ENCODE measurements at regions not wholly inside any gene's neighbourhood (a gene's known extent, or its start where the extent isn't known, plus 50 kb on each side); places are given as distances from the start of the nearest gene placed in this dataset.

DNA sequence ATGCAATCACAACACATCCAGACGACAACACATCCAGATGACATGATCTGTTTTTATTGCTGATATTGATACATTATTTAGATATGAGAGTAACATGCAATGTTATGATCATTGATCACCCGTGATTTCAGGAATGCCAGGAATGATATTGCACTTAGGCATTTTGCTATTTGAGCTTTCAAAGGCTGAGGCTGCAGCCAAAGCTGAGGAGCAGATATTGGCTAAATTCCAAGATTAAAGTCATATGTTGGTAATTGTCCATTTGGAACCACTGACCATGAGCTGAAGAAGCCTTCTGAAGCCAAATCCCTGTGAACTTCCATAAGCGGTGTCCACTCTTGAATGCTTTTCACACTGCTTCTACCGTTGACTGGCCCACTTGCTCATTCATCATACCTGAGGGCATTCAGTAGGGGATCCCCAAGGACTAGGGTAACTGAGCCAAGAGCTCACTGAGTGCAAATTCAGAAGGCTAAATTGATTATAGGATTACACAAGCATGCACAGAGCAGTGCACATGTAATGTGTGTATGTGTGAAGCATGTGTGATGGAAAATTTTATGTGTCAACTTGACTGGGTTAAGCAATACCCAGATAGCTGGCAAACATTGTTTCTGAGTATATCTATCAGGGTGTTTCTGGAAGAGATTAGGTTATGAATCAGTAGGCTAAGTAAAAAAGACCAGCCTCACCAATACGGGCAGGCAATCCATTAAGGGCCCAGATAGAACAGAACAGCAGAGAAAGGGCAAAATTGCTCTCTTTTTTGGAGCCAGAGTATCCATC is 92.1 kb upstream of the PLAAT1 start:
- Histone ChIP-seq H3K9me3 (replicated peaks; ENCODE audit: control insufficient read depth, insufficient read depth, low read length) (no peaks in the 10 kb centered on the region), H3K9ac (replicated peaks; ENCODE audit: extremely low read depth, insufficient read depth, low read length) (no peak overlapping the region), H2AFZ (ENCODE audit: low read depth, low read length) (no peak overlapping the region), H4K20me1 (replicated peaks; ENCODE audit: control insufficient read depth, extremely low read depth, insufficient read depth, low read length) (no peaks in the 10 kb centered on the region), H3K79me2 (ENCODE audit: control insufficient read depth, insufficient read depth, low read length) (no peaks in the 10 kb centered on the region), H3K4me1 (ENCODE audit: control insufficient read depth, extremely low read depth, insufficient read depth, low read length) (no peaks in the 10 kb centered on the region), H3K4me3 (replicated peaks in 1 of 3; ENCODE audit: insufficient read depth in 1 of 3, low read depth in 1 of 3, low read length in 3 of 3) (no peak overlapping the region), H3K27ac (ENCODE audit: insufficient read depth, low read depth, low read length) (no peak overlapping the region), H3K9me1 (replicated peaks; ENCODE audit: control insufficient read depth, extremely low read depth, insufficient read depth, low read length) (no peaks in the 10 kb centered on the region), H3K27me3 (ENCODE audit: control insufficient read depth in 2 of 2, insufficient read depth in 2 of 2, low read length in 2 of 2) (no peaks in the 10 kb centered on the region), H3K36me3 (ENCODE audit: control insufficient read depth in 2 of 2, extremely low read depth in 1 of 2, insufficient read depth in 2 of 2, low read length in 2 of 2) (no peaks in the 10 kb centered on the region), H3K4me2 (ENCODE audit: insufficient read depth, low read length) (no peak overlapping the region)
- DNase-seq (ENCODE audit: low read depth, low spot score) (no peak), FAIRE-seq (no peak)
- dilution Hi-C loops (cut with MboI; ENCODE audit: extremely low pct_ligation_motif_present, low sequenced_read_pairs) (no loop called here), intact Hi-C loops (cut with micrococcal nuclease) (no loop called here)
- ChIA-PET POLR2A (no interaction called here), CTCF (no interaction called here)
- no peak for TF ChIP-seq JUN (IDR thresholded peaks at IDR 0.05; ENCODE audit: borderline replicate concordance, insufficient read depth, insufficient read length, low read depth)
- TF ChIP-seq, protein P1, sequence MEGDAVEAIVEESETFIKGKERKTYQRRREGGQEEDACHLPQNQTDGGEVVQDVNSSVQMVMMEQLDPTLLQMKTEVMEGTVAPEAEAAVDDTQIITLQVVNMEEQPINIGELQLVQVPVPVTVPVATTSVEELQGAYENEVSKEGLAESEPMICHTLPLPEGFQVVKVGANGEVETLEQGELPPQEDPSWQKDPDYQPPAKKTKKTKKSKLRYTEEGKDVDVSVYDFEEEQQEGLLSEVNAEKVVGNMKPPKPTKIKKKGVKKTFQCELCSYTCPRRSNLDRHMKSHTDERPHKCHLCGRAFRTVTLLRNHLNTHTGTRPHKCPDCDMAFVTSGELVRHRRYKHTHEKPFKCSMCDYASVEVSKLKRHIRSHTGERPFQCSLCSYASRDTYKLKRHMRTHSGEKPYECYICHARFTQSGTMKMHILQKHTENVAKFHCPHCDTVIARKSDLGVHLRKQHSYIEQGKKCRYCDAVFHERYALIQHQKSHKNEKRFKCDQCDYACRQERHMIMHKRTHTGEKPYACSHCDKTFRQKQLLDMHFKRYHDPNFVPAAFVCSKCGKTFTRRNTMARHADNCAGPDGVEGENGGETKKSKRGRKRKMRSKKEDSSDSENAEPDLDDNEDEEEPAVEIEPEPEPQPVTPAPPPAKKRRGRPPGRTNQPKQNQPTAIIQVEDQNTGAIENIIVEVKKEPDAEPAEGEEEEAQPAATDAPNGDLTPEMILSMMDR (IDR thresholded peaks at IDR 0.05; ENCODE audit: extremely low read depth in 1 of 2, insufficient read depth in 1 of 2, low read depth in 1 of 2, low read length in 2 of 2), result no peak
- BruUV-seq (replicated peaks), result no TSS peak

DNA sequence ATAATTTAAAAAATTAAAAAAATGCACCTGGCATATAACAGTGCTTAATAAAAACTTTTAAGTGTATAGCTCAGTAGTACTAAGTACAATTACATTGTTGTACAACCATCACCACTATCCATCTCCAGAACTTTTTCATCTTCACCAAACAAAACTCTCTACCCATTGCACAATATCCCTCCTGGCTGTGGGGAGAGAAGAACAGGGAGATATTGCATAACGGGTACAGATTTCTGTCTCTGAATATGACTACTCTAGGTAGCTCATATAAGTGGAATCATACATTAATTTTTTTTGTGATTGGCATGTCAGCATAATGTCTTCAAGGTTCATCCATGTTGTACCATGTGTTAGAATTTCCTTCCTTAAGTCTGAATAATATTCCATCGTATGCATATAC is 91.0 kb upstream of the PLAAT1 start:
- intact Hi-C loops (cut with micrococcal nuclease), result no loop called here
- TF ChIP-seq POLR2AphosphoS5 (IDR thresholded peaks at IDR 0.05; ENCODE audit: insufficient read depth, low read depth, low read length), result no peak
- no peak for TF ChIP-seq POLR2A (IDR thresholded peaks at IDR 0.05; ENCODE audit: low read depth, low read length)
- no peak for TF ChIP-seq JUN (IDR thresholded peaks at IDR 0.05; ENCODE audit: borderline replicate concordance, insufficient read depth, insufficient read length, low read depth)
- no peak for TF ChIP-seq EZH2 (IDR thresholded peaks at IDR 0.05; ENCODE audit: borderline replicate concordance, low read depth, low read length, severe bottlenecking)
- TF ChIP-seq, protein P1 (IDR thresholded peaks at IDR 0.05; ENCODE audit: extremely low read depth in 1 of 2, insufficient read depth in 1 of 2, low read depth in 1 of 2, low read length in 2 of 2), result no peak
- TF ChIP-seq, protein P2, sequence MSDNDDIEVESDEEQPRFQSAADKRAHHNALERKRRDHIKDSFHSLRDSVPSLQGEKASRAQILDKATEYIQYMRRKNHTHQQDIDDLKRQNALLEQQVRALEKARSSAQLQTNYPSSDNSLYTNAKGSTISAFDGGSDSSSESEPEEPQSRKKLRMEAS (IDR thresholded peaks at IDR 0.05; ENCODE audit: insufficient read depth, insufficient read length), result no peak
- no peak for TF ChIP-seq FOS (IDR thresholded peaks at IDR 0.05; ENCODE audit: borderline replicate concordance, insufficient read depth, low read length)
- TF ChIP-seq MYC (IDR thresholded peaks at IDR 0.05; ENCODE audit: low read depth, low read length), result no peak
- TF ChIP-seq GATA2 (IDR thresholded peaks at IDR 0.05; ENCODE audit: insufficient read depth, insufficient read length, low read depth, low read length), result no peak
- Histone ChIP-seq H3K4me2 (ENCODE audit: insufficient read depth, low read length) (no peak overlapping the region), H3K4me3 (replicated peaks in 1 of 3; ENCODE audit: insufficient read depth in 1 of 3, low read depth in 1 of 3, low read length in 3 of 3) (no peak overlapping the region), H2AFZ (ENCODE audit: low read depth, low read length) (no peak overlapping the region), H3K9me3 (replicated peaks; ENCODE audit: control insufficient read depth, insufficient read depth, low read length) (no peaks in the 10 kb centered on the region), H3K9ac (replicated peaks; ENCODE audit: extremely low read depth, insufficient read depth, low read length) (no peak overlapping the region), H3K27me3 (ENCODE audit: control insufficient read depth in 2 of 2, insufficient read depth in 2 of 2, low read length in 2 of 2) (no peaks in the 10 kb centered on the region), H3K27ac (ENCODE audit: insufficient read depth, low read depth, low read length) (no peak overlapping the region), H3K4me1 (ENCODE audit: control insufficient read depth, extremely low read depth, insufficient read depth, low read length) (no peaks in the 10 kb centered on the region), H3K36me3 (ENCODE audit: control insufficient read depth in 2 of 2, extremely low read depth in 1 of 2, insufficient read depth in 2 of 2, low read length in 2 of 2) (no peaks in the 10 kb centered on the region), H3K79me2 (ENCODE audit: control insufficient read depth, insufficient read depth, low read length) (no peaks in the 10 kb centered on the region), H3K9me1 (replicated peaks; ENCODE audit: control insufficient read depth, extremely low read depth, insufficient read depth, low read length) (no peaks in the 10 kb centered on the region), H4K20me1 (replicated peaks; ENCODE audit: control insufficient read depth, extremely low read depth, insufficient read depth, low read length) (no peaks in the 10 kb centered on the region)
- DNase-seq (ENCODE audit: low read depth, low spot score), result no peak
- ChIA-PET CTCF (no interaction called here), POLR2A (no interaction called here)
- dilution Hi-C loops (cut with MboI; ENCODE audit: extremely low pct_ligation_motif_present, low sequenced_read_pairs), result no loop called here
- FAIRE-seq, result no peak
- no TSS peak for BruUV-seq (replicated peaks)
